ENCODE measurements at regions not wholly inside any gene's neighbourhood (a gene's known extent, or its start where the extent isn't known, plus 50 kb on each side); places are given as distances from the start of the nearest gene placed in this dataset.

DNA sequence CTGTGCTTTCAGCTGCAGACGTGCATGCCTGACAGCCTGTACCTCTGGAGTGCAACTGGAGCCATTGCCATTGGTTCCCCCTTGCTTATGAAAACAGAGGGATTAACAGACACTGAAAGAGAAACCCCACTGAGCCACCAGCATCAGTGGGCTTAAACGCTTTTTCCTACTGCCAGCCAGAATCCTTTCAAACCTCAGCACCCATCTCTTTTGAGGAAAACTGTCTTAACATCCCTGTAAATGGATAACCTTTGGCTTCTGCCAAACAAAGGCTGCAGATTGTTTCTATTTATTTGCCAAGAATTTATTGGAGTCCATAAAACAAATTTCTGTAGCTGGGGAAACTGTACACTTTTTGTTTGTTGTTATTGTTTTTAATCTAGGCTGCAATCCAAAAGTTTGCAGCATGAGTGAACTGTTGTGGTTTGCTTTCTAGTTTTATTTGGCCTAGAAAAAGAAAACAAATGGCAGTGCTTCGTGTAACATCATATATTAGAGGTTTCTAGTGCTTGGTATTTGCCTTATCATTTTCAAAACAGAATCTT lies 369.2 kb upstream of the IL12A start:
- H3K36me3 ChIP-seq: no peaks in the 10 kb centered on the region
- H3K9me3 ChIP-seq: no peaks in the 10 kb centered on the region
- no peaks in the 10 kb centered on the region for H3K4me1 ChIP-seq (replicated peaks)
- WGBS: 36% methylated on average over 3 of the region's 3 CpGs
- H3K27me3 ChIP-seq (replicated peaks; ENCODE audit: insufficient read depth): peaks cover 8% of the 10 kb centered on the region
- TF ChIP-seq, protein P1, sequence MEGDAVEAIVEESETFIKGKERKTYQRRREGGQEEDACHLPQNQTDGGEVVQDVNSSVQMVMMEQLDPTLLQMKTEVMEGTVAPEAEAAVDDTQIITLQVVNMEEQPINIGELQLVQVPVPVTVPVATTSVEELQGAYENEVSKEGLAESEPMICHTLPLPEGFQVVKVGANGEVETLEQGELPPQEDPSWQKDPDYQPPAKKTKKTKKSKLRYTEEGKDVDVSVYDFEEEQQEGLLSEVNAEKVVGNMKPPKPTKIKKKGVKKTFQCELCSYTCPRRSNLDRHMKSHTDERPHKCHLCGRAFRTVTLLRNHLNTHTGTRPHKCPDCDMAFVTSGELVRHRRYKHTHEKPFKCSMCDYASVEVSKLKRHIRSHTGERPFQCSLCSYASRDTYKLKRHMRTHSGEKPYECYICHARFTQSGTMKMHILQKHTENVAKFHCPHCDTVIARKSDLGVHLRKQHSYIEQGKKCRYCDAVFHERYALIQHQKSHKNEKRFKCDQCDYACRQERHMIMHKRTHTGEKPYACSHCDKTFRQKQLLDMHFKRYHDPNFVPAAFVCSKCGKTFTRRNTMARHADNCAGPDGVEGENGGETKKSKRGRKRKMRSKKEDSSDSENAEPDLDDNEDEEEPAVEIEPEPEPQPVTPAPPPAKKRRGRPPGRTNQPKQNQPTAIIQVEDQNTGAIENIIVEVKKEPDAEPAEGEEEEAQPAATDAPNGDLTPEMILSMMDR (IDR thresholded peaks at IDR 0.05): no peak
- TF ChIP-seq POLR2AphosphoS5 (IDR thresholded peaks at IDR 0.05) (no peak), POLR2A (IDR thresholded peaks at IDR 0.05) (no peak)
- no peak overlapping the region for H3K27ac ChIP-seq
- H3K4me3 ChIP-seq: no peak overlapping the region
- intact Hi-C loops (cut with DNase I): loop anchor here (5.0 to 10.0 kb wide), 2 partner anchors 115 to 388 kb away; no protein-coding TSS in a partner anchor
- DNase-seq (ENCODE audit: low spot score): no peak

DNA sequence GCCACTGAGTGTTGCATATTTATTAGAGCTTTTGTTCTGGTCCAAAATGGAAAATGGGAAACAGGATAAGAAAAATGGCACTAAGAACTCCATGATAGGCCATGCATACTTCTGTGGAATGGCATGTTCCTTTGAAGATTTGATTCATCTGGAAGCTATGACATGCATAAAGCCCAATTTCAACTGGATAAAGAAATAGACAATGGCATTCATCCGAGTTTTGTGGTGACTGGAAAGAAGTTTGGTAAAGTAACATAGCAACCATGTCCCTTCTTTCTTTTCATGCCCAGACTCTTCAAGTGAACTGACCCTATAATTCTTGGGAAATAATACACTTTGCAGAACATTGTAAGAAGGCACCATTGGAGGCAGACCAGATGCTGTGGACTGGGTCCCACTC lies 368.4 kb upstream of the IL12A start:
- peaks cover 11% of the 10 kb centered on the region for H3K27me3 ChIP-seq (replicated peaks; ENCODE audit: insufficient read depth)
- H3K27ac ChIP-seq: no peak overlapping the region
- no peaks in the 10 kb centered on the region for H3K9me3 ChIP-seq
- no peak overlapping the region for H3K4me3 ChIP-seq
- TF ChIP-seq POLR2AphosphoS5 (IDR thresholded peaks at IDR 0.05) (no peak), POLR2A (IDR thresholded peaks at IDR 0.05) (no peak)
- TF ChIP-seq, protein P1 (IDR thresholded peaks at IDR 0.05): no peak
- intact Hi-C loops (cut with DNase I): no loop called here
- no peak for DNase-seq (ENCODE audit: low spot score)
- 63% methylated on average over 1 of the region's 1 CpG for WGBS
- H3K4me1 ChIP-seq (replicated peaks): no peaks in the 10 kb centered on the region
- no peaks in the 10 kb centered on the region for H3K36me3 ChIP-seq

DNA sequence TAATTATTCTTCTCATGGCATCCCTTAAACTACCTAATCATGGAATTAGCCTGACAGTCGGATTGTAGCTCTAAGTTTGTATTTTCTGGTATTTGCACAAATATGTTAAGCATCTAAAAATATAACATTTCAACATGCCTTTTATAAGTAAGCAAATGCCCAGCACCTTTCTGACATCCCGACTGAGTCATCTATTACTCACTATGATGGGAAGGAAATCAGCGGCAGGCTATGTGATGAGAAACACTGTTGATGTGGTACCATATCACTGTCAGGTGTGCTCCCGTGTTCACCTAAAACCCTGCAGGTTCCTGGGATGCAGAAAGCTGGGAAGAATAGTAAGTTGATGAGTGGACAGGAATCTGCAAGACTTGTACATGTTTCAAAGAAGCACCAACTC lies 367.8 kb upstream of the IL12A start:
- intact Hi-C loops (cut with DNase I): no loop called here
- H3K36me3 ChIP-seq: no peaks in the 10 kb centered on the region
- peaks cover 11% of the 10 kb centered on the region for H3K27me3 ChIP-seq (replicated peaks; ENCODE audit: insufficient read depth)
- H3K27ac ChIP-seq: no peak overlapping the region
- 92% methylated on average over 4 of the region's 4 CpGs for WGBS
- no peak for DNase-seq (ENCODE audit: low spot score)
- TF ChIP-seq, protein P1 (IDR thresholded peaks at IDR 0.05): no peak
- TF ChIP-seq POLR2A (IDR thresholded peaks at IDR 0.05) (no peak), POLR2AphosphoS5 (IDR thresholded peaks at IDR 0.05) (no peak)
- H3K4me3 ChIP-seq: no peak overlapping the region
- no peaks in the 10 kb centered on the region for H3K4me1 ChIP-seq (replicated peaks)
- no peaks in the 10 kb centered on the region for H3K9me3 ChIP-seq

DNA sequence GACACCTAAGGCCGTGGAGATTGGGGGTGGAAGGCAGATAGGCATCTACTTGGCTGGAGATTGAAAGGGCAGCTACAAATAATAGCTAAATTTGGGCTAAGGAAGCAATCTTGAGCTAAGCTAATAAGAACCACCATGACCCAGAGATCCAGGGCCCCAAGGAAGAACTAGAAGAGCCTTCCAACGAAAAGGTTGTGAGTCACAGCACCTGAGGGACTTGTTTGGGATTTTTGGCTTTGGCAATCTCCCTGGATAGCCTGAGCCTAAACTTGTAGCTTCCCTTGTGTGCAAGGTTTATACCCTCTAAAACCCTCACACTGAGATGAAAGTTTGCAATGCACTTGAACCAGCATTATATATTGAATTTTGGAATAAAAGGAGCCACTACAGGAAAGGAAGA lies 364.0 kb upstream of the IL12A start:
- WGBS: 78% methylated on average over 2 of the region's 2 CpGs
- no peaks in the 10 kb centered on the region for H3K36me3 ChIP-seq
- H3K27me3 ChIP-seq (replicated peaks; ENCODE audit: insufficient read depth): peaks cover 11% of the 10 kb centered on the region
- TF ChIP-seq POLR2AphosphoS5 (IDR thresholded peaks at IDR 0.05) (no peak), POLR2A (IDR thresholded peaks at IDR 0.05) (no peak)
- TF ChIP-seq, protein P1 (IDR thresholded peaks at IDR 0.05): no peak
- no peaks in the 10 kb centered on the region for H3K4me1 ChIP-seq (replicated peaks)
- no peaks in the 10 kb centered on the region for H3K9me3 ChIP-seq
- H3K4me3 ChIP-seq: no peak overlapping the region
- DNase-seq (ENCODE audit: low spot score): no peak
- intact Hi-C loops (cut with DNase I): no loop called here
- H3K27ac ChIP-seq: no peak overlapping the region

DNA sequence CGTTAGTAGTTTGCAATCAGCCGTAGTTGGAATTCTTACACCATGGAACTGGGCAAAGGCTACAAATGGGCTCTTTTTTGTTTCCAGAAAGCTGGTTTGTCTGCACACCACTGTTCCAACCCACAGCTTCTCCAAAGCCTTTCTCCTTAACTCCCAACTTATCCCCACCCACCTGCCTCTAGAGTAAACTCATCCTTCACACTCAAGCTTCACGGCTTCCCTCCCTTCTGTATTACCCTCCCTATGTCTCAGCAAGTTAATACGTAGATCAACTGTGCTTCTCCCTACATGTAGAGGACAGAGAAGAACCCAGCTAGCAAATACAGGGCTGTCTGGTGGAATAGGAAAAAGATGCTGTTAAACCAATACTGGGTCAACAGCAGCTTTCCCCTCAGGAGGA lies 363.0 kb upstream of the IL12A start:
- intact Hi-C loops (cut with DNase I): no loop called here
- no peaks in the 10 kb centered on the region for H3K4me1 ChIP-seq (replicated peaks)
- H3K27ac ChIP-seq: no peak overlapping the region
- no peak overlapping the region for H3K4me3 ChIP-seq
- TF ChIP-seq, protein P1 (IDR thresholded peaks at IDR 0.05): no peak
- no peak for TF ChIP-seq POLR2A (IDR thresholded peaks at IDR 0.05)
- no peak for TF ChIP-seq POLR2AphosphoS5 (IDR thresholded peaks at IDR 0.05)
- H3K9me3 ChIP-seq: no peaks in the 10 kb centered on the region
- WGBS: 95% methylated on average over 4 of the region's 4 CpGs
- DNase-seq (ENCODE audit: low spot score): no peak
- peaks cover 11% of the 10 kb centered on the region for H3K27me3 ChIP-seq (replicated peaks; ENCODE audit: insufficient read depth)
- H3K36me3 ChIP-seq: no peaks in the 10 kb centered on the region
